ENCODE measurements at regions not wholly inside any gene's neighbourhood (a gene's known extent, or its start where the extent isn't known, plus 50 kb on each side); places are given as distances from the start of the nearest gene placed in this dataset.

DNA sequence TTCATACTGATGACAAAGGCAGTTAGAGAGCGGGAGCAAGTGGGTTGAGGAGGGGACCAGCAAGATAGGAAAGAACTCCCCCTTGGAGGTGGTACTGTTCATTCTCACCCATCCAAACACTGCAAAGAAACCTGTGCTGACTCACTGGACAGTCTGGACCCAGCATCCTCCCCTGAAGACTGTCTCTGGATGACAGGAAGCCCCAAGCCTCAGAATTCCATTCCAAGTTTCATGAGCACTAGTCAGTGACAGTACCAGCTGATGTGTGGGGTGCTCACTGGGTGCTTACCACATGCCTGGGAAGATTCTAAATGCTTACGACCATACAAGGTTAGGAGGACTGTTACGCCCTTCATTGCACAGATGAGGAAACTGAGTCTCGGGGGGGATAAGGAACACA is 160.9 kb downstream of the IGLL1 start (continued):
- TF ChIP-seq, protein P1, sequence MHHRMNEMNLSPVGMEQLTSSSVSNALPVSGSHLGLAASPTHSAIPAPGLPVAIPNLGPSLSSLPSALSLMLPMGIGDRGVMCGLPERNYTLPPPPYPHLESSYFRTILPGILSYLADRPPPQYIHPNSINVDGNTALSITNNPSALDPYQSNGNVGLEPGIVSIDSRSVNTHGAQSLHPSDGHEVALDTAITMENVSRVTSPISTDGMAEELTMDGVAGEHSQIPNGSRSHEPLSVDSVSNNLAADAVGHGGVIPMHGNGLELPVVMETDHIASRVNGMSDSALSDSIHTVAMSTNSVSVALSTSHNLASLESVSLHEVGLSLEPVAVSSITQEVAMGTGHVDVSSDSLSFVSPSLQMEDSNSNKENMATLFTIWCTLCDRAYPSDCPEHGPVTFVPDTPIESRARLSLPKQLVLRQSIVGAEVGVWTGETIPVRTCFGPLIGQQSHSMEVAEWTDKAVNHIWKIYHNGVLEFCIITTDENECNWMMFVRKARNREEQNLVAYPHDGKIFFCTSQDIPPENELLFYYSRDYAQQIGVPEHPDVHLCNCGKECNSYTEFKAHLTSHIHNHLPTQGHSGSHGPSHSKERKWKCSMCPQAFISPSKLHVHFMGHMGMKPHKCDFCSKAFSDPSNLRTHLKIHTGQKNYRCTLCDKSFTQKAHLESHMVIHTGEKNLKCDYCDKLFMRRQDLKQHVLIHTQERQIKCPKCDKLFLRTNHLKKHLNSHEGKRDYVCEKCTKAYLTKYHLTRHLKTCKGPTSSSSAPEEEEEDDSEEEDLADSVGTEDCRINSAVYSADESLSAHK (CRISPR knock-in tag; IDR thresholded peaks at IDR 0.05; ENCODE audit: borderline replicate concordance): no peak
- TF ChIP-seq CEBPB (IDR thresholded peaks at IDR 0.05; ENCODE audit: borderline replicate concordance, low read depth, low read length) (no peak), ZNF766 (CRISPR knock-in tag; IDR thresholded peaks at IDR 0.05; ENCODE audit: borderline replicate concordance) (no peak), MIER3 (CRISPR knock-in tag; IDR thresholded peaks at IDR 0.05; ENCODE audit: borderline replicate concordance) (no peak), FOXK2 (IDR thresholded peaks at IDR 0.05) (no peak), ZNF605 (CRISPR knock-in tag; IDR thresholded peaks at IDR 0.05) (no peak), PHB2 (IDR thresholded peaks at IDR 0.05; ENCODE audit: partially characterized antibody) (no peak)
- TF ChIP-seq, protein P2, sequence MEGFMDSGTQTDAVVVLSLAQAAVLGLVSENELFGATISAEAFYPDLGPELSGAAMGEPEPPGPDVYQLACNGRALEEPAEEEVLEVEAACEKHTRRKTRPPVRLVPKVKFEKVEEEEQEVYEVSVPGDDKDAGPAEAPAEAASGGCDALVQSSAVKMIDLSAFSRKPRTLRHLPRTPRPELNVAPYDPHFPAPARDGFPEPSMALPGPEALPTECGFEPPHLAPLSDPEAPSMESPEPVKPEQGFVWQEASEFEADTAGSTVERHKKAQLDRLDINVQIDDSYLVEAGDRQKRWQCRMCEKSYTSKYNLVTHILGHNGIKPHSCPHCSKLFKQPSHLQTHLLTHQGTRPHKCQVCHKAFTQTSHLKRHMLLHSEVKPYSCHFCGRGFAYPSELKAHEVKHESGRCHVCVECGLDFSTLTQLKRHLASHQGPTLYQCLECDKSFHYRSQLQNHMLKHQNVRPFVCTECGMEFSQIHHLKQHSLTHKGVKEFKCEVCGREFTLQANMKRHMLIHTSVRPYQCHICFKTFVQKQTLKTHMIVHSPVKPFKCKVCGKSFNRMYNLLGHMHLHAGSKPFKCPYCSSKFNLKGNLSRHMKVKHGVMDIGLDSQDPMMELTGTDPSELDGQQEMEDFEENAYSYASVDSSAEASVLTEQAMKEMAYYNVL (CRISPR knock-in tag; IDR thresholded peaks at IDR 0.05; ENCODE audit: borderline replicate concordance): no peak
- TF ChIP-seq, protein P3, sequence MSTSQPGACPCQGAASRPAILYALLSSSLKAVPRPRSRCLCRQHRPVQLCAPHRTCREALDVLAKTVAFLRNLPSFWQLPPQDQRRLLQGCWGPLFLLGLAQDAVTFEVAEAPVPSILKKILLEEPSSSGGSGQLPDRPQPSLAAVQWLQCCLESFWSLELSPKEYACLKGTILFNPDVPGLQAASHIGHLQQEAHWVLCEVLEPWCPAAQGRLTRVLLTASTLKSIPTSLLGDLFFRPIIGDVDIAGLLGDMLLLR (CRISPR knock-in tag; IDR thresholded peaks at IDR 0.05): no peak
- TF ChIP-seq, protein P4, sequence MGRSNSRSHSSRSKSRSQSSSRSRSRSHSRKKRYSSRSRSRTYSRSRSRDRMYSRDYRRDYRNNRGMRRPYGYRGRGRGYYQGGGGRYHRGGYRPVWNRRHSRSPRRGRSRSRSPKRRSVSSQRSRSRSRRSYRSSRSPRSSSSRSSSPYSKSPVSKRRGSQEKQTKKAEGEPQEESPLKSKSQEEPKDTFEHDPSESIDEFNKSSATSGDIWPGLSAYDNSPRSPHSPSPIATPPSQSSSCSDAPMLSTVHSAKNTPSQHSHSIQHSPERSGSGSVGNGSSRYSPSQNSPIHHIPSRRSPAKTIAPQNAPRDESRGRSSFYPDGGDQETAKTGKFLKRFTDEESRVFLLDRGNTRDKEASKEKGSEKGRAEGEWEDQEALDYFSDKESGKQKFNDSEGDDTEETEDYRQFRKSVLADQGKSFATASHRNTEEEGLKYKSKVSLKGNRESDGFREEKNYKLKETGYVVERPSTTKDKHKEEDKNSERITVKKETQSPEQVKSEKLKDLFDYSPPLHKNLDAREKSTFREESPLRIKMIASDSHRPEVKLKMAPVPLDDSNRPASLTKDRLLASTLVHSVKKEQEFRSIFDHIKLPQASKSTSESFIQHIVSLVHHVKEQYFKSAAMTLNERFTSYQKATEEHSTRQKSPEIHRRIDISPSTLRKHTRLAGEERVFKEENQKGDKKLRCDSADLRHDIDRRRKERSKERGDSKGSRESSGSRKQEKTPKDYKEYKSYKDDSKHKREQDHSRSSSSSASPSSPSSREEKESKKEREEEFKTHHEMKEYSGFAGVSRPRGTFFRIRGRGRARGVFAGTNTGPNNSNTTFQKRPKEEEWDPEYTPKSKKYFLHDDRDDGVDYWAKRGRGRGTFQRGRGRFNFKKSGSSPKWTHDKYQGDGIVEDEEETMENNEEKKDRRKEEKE (IDR thresholded peaks at IDR 0.05): no peak
